ENCODE measurements at regions not wholly inside any gene's neighbourhood (a gene's known extent, or its start where the extent isn't known, plus 50 kb on each side); places are given as distances from the start of the nearest gene placed in this dataset.
A peak's percentile ranks its signal among the peaks of the same experiment; 100 is the strongest.

DNA sequence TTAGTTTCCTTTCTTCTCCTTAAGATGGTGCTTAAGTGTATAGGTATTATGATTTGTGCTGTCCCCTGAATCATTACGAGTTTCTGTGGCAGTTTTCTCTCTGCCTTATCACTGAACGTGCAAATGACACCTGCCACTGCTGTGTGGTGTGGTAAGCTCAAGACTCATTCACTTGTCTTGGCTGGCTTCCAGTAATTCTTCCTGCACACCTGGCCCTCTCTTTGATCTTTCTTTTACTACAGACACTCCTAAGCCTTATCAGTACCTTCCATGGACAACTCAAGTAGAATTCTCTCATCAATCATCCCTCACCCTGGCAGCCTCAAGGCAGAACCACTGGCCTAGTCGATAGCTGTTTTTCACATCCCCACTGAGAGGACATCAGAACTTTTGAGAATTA is 82.6 kb upstream of the ADAMTS19 start:
- Histone ChIP-seq H3K27me3 (ENCODE audit: insufficient read depth, low read depth, severe bottlenecking) (no peaks in the 10 kb centered on the region), H3K4me3 (ENCODE audit: low read depth, low read length) (no peak overlapping the region), H3K27ac (no peak overlapping the region), H3K9me3 (ENCODE audit: severe bottlenecking) (no peaks in the 10 kb centered on the region), H3K36me3 (no peaks in the 10 kb centered on the region)
- peak; percentile 43 for DNase-seq
- TF ChIP-seq, protein P1, sequence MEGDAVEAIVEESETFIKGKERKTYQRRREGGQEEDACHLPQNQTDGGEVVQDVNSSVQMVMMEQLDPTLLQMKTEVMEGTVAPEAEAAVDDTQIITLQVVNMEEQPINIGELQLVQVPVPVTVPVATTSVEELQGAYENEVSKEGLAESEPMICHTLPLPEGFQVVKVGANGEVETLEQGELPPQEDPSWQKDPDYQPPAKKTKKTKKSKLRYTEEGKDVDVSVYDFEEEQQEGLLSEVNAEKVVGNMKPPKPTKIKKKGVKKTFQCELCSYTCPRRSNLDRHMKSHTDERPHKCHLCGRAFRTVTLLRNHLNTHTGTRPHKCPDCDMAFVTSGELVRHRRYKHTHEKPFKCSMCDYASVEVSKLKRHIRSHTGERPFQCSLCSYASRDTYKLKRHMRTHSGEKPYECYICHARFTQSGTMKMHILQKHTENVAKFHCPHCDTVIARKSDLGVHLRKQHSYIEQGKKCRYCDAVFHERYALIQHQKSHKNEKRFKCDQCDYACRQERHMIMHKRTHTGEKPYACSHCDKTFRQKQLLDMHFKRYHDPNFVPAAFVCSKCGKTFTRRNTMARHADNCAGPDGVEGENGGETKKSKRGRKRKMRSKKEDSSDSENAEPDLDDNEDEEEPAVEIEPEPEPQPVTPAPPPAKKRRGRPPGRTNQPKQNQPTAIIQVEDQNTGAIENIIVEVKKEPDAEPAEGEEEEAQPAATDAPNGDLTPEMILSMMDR (IDR thresholded peaks at IDR 0.05; ENCODE audit: low read depth, low read length), result no peak

- no peak for DNase-seq
- no peak overlapping the region for H3K27ac ChIP-seq
- H3K4me3 ChIP-seq (ENCODE audit: low read depth, low read length), result no peak overlapping the region
- TF ChIP-seq, protein P1 (IDR thresholded peaks at IDR 0.05; ENCODE audit: low read depth, low read length), result no peak
- H3K9me3 ChIP-seq (ENCODE audit: severe bottlenecking), result no peaks in the 10 kb centered on the region
- no peaks in the 10 kb centered on the region for H3K36me3 ChIP-seq
- H3K27me3 ChIP-seq (ENCODE audit: insufficient read depth, low read depth, severe bottlenecking), result no peaks in the 10 kb centered on the region
These were observed 81.1 kb upstream of the ADAMTS19 start for GRCh38 chr5:129378961-129379360.

DNA sequence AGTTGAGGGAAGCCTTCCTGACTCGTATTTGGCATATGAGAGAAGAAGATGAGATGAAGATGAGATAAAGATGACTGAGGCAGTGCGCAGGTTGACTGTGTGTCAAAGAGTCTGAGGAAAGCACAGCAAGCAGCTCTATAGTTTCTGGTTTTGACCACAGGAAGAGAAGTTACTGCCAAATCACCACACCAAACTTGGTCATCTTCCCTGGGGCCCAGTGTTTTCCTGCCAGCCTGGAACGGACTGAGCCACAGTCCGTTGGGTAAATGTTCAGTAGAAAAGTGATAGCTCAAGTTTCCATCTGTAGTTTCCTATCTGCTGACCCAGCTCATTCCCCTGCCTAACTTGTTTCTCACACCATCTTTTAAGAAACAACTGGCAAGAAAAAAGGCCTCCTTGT is 80.7 kb upstream of the ADAMTS19 start:
- Histone ChIP-seq H3K9me3 (ENCODE audit: severe bottlenecking) (no peaks in the 10 kb centered on the region), H3K36me3 (no peaks in the 10 kb centered on the region), H3K4me3 (ENCODE audit: low read depth, low read length) (no peak overlapping the region), H3K27me3 (ENCODE audit: insufficient read depth, low read depth, severe bottlenecking) (no peaks in the 10 kb centered on the region), H3K27ac (no peak overlapping the region)
- no peak for DNase-seq
- TF ChIP-seq, protein P1 (IDR thresholded peaks at IDR 0.05; ENCODE audit: low read depth, low read length), result no peak

- no peak overlapping the region for H3K4me3 ChIP-seq (ENCODE audit: low read depth, low read length)
- H3K27ac ChIP-seq, result no peak overlapping the region
- no peaks in the 10 kb centered on the region for H3K27me3 ChIP-seq (ENCODE audit: insufficient read depth, low read depth, severe bottlenecking)
- no peaks in the 10 kb centered on the region for H3K36me3 ChIP-seq
- DNase-seq, result no peak
- H3K9me3 ChIP-seq (ENCODE audit: severe bottlenecking), result no peaks in the 10 kb centered on the region
- TF ChIP-seq, protein P1 (IDR thresholded peaks at IDR 0.05; ENCODE audit: low read depth, low read length), result no peak
These were observed 77.0 kb upstream of the ADAMTS19 start for GRCh38 chr5:129382921-129383672.

- no peak for DNase-seq
- TF ChIP-seq, protein P1 (IDR thresholded peaks at IDR 0.05; ENCODE audit: low read depth, low read length), result no peak
- Histone ChIP-seq H3K27me3 (ENCODE audit: insufficient read depth, low read depth, severe bottlenecking) (no peaks in the 10 kb centered on the region), H3K9me3 (ENCODE audit: severe bottlenecking) (no peaks in the 10 kb centered on the region), H3K27ac (no peak overlapping the region), H3K36me3 (no peaks in the 10 kb centered on the region), H3K4me3 (ENCODE audit: low read depth, low read length) (no peak overlapping the region)
These were observed 75.9 kb upstream of the ADAMTS19 start for GRCh38 chr5:129384193-129384592.

DNA sequence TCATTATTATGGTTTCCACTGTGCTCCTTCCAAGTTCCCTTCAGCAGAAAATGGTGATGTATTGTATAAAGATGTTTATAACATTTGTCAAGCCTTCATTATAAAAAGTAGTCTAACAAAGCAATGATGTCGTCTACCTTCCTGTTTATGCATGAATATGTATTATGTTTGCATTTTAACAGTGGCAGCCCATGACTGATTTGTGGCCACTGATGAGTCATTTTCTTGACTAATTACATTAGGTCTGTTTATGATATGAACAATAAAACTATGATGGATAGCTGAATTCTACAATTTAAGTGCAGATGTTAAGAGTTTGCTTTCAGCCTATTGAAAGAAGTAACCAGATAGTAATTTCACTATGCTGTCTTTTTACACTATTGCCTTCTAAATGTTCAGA is 75.4 kb upstream of the ADAMTS19 start:
- TF ChIP-seq, protein P1 (IDR thresholded peaks at IDR 0.05; ENCODE audit: low read depth, low read length), result no peak
- Histone ChIP-seq H3K36me3 (no peaks in the 10 kb centered on the region), H3K4me3 (ENCODE audit: low read depth, low read length) (no peak overlapping the region), H3K27ac (no peak overlapping the region), H3K9me3 (ENCODE audit: severe bottlenecking) (no peaks in the 10 kb centered on the region), H3K27me3 (ENCODE audit: insufficient read depth, low read depth, severe bottlenecking) (no peaks in the 10 kb centered on the region)
- no peak for DNase-seq
